ENCODE measurements at regions not wholly inside any gene's neighbourhood (a gene's known extent, or its start where the extent isn't known, plus 50 kb on each side); places are given as distances from the start of the nearest gene placed in this dataset.
"Not testable (repeated sequence)": the region's sequence is repeated elsewhere in the genome, so short reads cannot be mapped to it uniquely, and the experiment has no call there.

DNA sequence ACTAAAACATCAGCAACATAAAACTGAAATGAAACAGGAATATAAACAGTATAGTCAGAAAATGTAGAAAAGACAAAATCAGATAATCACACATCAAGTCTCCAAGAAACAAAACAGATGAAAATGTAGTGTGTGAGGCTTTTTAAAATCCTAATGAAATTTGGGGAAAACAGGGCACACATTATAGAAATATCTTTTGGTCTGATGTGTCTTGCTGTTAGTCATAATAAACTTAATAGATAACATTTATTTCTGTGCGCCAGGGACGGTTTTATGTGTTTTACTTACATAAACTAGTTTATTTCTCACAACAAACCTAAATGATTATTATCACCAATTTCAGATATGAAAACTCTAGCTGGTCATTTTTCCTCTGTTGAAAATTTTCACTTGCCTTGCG is 293.9 kb upstream of the GATB start (continued):
- TF ChIP-seq, protein P1, sequence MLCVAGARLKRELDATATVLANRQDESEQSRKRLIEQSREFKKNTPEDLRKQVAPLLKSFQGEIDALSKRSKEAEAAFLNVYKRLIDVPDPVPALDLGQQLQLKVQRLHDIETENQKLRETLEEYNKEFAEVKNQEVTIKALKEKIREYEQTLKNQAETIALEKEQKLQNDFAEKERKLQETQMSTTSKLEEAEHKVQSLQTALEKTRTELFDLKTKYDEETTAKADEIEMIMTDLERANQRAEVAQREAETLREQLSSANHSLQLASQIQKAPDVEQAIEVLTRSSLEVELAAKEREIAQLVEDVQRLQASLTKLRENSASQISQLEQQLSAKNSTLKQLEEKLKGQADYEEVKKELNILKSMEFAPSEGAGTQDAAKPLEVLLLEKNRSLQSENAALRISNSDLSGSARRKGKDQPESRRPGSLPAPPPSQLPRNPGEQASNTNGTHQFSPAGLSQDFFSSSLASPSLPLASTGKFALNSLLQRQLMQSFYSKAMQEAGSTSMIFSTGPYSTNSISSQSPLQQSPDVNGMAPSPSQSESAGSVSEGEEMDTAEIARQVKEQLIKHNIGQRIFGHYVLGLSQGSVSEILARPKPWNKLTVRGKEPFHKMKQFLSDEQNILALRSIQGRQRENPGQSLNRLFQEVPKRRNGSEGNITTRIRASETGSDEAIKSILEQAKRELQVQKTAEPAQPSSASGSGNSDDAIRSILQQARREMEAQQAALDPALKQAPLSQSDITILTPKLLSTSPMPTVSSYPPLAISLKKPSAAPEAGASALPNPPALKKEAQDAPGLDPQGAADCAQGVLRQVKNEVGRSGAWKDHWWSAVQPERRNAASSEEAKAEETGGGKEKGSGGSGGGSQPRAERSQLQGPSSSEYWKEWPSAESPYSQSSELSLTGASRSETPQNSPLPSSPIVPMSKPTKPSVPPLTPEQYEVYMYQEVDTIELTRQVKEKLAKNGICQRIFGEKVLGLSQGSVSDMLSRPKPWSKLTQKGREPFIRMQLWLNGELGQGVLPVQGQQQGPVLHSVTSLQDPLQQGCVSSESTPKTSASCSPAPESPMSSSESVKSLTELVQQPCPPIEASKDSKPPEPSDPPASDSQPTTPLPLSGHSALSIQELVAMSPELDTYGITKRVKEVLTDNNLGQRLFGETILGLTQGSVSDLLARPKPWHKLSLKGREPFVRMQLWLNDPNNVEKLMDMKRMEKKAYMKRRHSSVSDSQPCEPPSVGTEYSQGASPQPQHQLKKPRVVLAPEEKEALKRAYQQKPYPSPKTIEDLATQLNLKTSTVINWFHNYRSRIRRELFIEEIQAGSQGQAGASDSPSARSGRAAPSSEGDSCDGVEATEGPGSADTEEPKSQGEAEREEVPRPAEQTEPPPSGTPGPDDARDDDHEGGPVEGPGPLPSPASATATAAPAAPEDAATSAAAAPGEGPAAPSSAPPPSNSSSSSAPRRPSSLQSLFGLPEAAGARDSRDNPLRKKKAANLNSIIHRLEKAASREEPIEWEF (IDR thresholded peaks at IDR 0.05; ENCODE audit: insufficient replicate concordance, low read depth, low read length) = no peak

DNA sequence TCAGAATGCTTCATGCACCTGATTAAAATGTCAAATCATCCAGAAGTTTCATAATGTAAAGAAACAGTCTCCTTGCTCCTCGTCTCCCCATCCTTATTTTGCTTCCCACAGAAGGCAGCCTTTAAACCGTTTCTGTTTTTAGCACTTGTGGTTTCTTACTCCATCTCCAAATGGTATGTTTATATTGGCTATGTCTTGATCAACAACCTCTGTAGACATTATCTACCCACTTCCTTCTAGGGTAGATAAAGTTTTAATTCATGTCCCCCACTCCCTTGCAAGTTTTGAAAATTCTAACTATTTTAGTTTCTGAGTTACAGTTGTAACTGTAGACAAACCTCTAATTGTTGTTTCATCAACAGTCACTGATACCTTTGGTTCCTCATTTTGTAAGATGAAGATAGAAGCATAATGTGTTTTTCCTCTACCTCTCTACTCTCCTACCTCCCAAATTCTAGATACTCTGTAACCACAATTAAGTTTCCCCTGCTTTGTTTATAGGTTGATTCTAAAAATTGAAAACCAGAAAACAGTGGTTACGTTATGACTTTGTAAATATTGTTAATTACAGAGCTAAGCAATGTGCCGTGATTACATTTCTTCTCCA is 291.7 kb upstream of the GATB start:
- TF ChIP-seq ZNF217 (IDR thresholded peaks at IDR 0.05) = peak; percentile 62; the same call in 1 of the 2 replicates
- TF ChIP-seq ETV6 (conservative IDR thresholded peaks at IDR 0.05 in 1 of 2, IDR thresholded peaks at IDR 0.05 in 1 of 2; ENCODE audit: borderline replicate concordance in 1 of 2, low read depth in 1 of 2) = no peak
- POLR2A ChIA-PET = no interaction called here
- WGBS (ENCODE audit: insufficient coverage, insufficient replicate concordance, low lambda C conversion rate, missing lambda C conversion rate) = 1% methylated on average over 4 of the region's 4 CpGs
- Histone ChIP-seq H3K4me2 (ENCODE audit: control insufficient read depth, insufficient read depth) (no peak overlapping the region; the same call in 1 of the 2 replicates), H3K79me2 (ENCODE audit: control insufficient read depth, insufficient read depth, low read length) (no peaks in the 10 kb centered on the region), H3K9ac (ENCODE audit: control insufficient read depth, insufficient read depth, low read length) (no peak overlapping the region), H2AFZ (ENCODE audit: control insufficient read depth, low read depth, low read length) (no peak overlapping the region), H3K27me3 (replicated peaks in 1 of 2; ENCODE audit: control insufficient read depth in 2 of 2, insufficient read depth in 2 of 2, low read length in 1 of 2) (no peaks in the 10 kb centered on the region), H3K27ac (ENCODE audit: control insufficient read depth, insufficient read depth) (no peak overlapping the region), H4K20me1 (ENCODE audit: control insufficient read depth, insufficient read depth) (no peaks in the 10 kb centered on the region), H3K9me3 (replicated peaks; ENCODE audit: control insufficient read depth, insufficient read depth, low read length) (no peaks in the 10 kb centered on the region; the same call in 2 of the 3 replicates), H3K4me3 (no peak overlapping the region), H3K4me1 (ENCODE audit: control insufficient read depth, insufficient read depth, low read length) (no peaks in the 10 kb centered on the region), H3K36me3 (ENCODE audit: control insufficient read depth in 2 of 2, insufficient read depth in 2 of 2, low read length in 1 of 2) (no peaks in the 10 kb centered on the region)
- FAIRE-seq = no peak
- CTCF ChIA-PET = no interaction called here
- peak; percentile 72 for ATAC-seq
- SMC1A ChIA-PET (ENCODE audit: uncharacterized antibody, unreplicated experiment) = no interaction called here
- no TSS peak for BruUV-seq (replicated peaks)
- RAD21 ChIA-PET (ENCODE audit: unreplicated experiment) = interaction anchor here (0.8 kb wide), 1 partner anchor 12 kb away, joined by 3 read pairs; no protein-coding TSS in a partner anchor
- intact Hi-C loops (cut with micrococcal nuclease; ENCODE audit: unreplicated experiment) (no loop called here), in situ Hi-C loops (cut with MboI) (no loop called here)
- DNase-seq (ENCODE audit: low read depth, low spot score) = no peak

DNA sequence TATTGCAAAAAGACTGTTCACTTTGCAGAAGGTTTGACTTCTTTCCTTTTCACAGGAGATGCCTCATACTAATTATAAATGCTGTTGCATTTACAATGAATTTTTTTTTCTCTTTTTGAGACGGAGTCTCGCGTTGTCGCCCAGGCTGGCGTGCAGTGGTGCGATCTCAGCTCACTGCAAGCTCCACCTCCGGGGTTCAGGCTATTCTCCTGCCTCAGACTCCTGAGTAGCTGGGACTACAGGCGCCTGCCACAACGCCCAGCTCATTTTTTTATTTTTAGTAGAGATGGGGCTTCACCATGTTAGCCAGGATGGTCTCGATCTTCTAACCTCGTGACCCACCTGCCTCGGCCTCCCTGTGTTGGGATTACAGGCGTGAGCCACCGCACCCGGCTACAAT is 290.5 kb upstream of the GATB start:
- intact Hi-C loops (cut with micrococcal nuclease; ENCODE audit: unreplicated experiment) = not testable (repeated sequence)
- SMC1A ChIA-PET (ENCODE audit: uncharacterized antibody, unreplicated experiment) = interaction anchor here (0.9 to 1.6 kb wide), 2 partner anchors 9 to 22 kb away, joined by 3 to 4 read pairs; no protein-coding TSS in a partner anchor

More for the DNA sequence above, 290.5 kb upstream of the GATB start:
- H3K9me3 ChIP-seq (replicated peaks; ENCODE audit: control insufficient read depth, insufficient read depth, low read length); H3K36me3 ChIP-seq (ENCODE audit: control insufficient read depth in 2 of 2, insufficient read depth in 2 of 2, low read length in 1 of 2); BruUV-seq (replicated peaks); H2AFZ ChIP-seq (ENCODE audit: control insufficient read depth, low read depth, low read length); H3K4me3 ChIP-seq; RAD21 ChIA-PET (ENCODE audit: unreplicated experiment); H3K4me2 ChIP-seq (ENCODE audit: control insufficient read depth, insufficient read depth); H3K4me1 ChIP-seq (ENCODE audit: control insufficient read depth, insufficient read depth, low read length); in situ Hi-C loops (cut with MboI); ATAC-seq; CTCF ChIA-PET; H3K9ac ChIP-seq (ENCODE audit: control insufficient read depth, insufficient read depth, low read length); H3K79me2 ChIP-seq (ENCODE audit: control insufficient read depth, insufficient read depth, low read length); FAIRE-seq; H3K27ac ChIP-seq (ENCODE audit: control insufficient read depth, insufficient read depth); H3K27me3 ChIP-seq (replicated peaks in 1 of 2; ENCODE audit: control insufficient read depth in 2 of 2, insufficient read depth in 2 of 2, low read length in 1 of 2); H4K20me1 ChIP-seq (ENCODE audit: control insufficient read depth, insufficient read depth); POLR2A ChIA-PET; DNase-seq (ENCODE audit: low read depth, low spot score): not testable (repeated sequence)
- WGBS (ENCODE audit: insufficient coverage, insufficient replicate concordance, low lambda C conversion rate, missing lambda C conversion rate) = 74% methylated on average over 15 of the region's 15 CpGs

All from GM12878 (cell line).